Subcutaneous abdominal adipose tissue (tissue), 5 donors: ENCODE measurements at regions not wholly inside any gene's neighbourhood (a gene's known extent, or its start where the extent isn't known, plus 50 kb on each side); places are given as distances from the start of the nearest gene placed in this dataset.

ENCODE experiments used
- H3K27ac ChIP-seq: one replicate; pipeline ENCODE4 v1.7.0; 2013; ENCODE audit warnings: low read depth, mild to moderate bottlenecking, inconsistent platforms, low read length, moderate library complexity
- H3K27me3 ChIP-seq, 5 donors: one replicate each; pipeline ENCODE4 v1.7.0; 2013; ENCODE audit warnings: low read length in 5 of 5, inconsistent platforms in 1 of 5; ENCODE audit not compliant: control insufficient read depth in 5 of 5, insufficient read depth in 4 of 5
- H3K36me3 ChIP-seq, 5 donors: one replicate each; pipeline ENCODE4 v1.7.0; 2013; ENCODE audit warnings: low read length in 5 of 5; ENCODE audit not compliant: control insufficient read depth in 5 of 5, insufficient read depth in 5 of 5
- H3K4me1 ChIP-seq, 5 donors: one replicate each; pipeline ENCODE4 v1.7.0; 2013; ENCODE audit warnings: low read length in 5 of 5, mild to moderate bottlenecking in 3 of 5, moderate library complexity in 1 of 5; ENCODE audit not compliant: control insufficient read depth in 5 of 5, insufficient read depth in 5 of 5
- H3K4me3 ChIP-seq, 5 donors: one replicate each; pipeline ENCODE4 v1.7.0; 2013; ENCODE audit warnings: low read length in 5 of 5, low read depth in 1 of 5
- H3K9ac ChIP-seq, 5 donors: one replicate each; pipeline ENCODE4 v1.7.0; 2013; ENCODE audit warnings: low read length in 5 of 5, mild to moderate bottlenecking in 4 of 5, moderate library complexity in 3 of 5
- H3K9me3 ChIP-seq, 5 donors: one replicate each; pipeline ENCODE4 v1.7.0; 2013; ENCODE audit warnings: low read length in 5 of 5; ENCODE audit not compliant: control insufficient read depth in 5 of 5
- donor health status: healthy.
- donor health status: healthy.
- donor health status: healthy.
- donor health status: healthy.
- donor health status: healthy.

DNA sequence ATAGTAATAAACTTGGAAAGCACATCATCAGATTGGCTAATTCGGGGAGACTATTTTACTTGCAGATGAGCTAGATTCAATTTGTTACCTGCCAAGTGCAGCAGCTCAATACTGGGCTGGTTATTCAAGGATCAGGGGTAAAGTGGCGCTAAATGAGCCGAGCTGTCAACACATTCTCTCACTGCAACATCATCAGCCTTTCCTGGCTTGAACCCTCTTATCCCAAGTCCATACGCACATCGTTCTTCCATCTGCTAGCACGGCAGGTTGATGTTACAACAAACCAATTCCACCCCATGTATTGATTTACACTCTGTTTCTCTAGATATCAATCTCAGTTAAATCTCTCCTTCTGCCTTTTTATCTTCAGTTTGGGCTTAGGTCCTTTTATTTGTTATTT, 2101.5 kb upstream of the AGA start:
- Histone ChIP-seq H3K9me3 (peaks cover 0 to 3% (median 0%) of the 10 kb centered on the region in 5 donors), H3K36me3 (no peaks in the 10 kb centered on the region), H3K27ac (no peak overlapping the region), H3K4me1 (no peaks in the 10 kb centered on the region), H3K27me3 (no peaks in the 10 kb centered on the region), H3K9ac (no peak overlapping the region), H3K4me3 (no peak overlapping the region)

DNA sequence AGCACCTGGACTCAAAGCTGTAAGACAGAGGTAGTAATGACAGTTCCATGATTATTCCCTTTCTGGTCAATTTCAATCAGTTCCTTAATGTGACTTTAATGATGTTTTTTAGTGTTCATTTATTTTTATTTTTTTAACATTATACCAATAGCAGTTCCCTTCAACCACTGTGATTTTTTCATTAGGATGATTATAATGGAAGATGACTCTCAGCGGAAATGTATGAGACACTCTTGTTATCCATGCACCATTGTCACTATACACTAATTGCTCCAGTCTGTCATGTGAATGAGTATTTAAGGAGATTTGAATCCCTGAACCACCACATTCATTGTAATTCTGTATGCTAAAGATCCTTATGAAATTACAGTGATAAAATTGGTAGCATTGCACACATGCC, 2102.3 kb upstream of the AGA start:
- Histone ChIP-seq H3K9ac (no peak overlapping the region), H3K27ac (no peak overlapping the region), H3K4me3 (no peak overlapping the region), H3K27me3 (no peaks in the 10 kb centered on the region), H3K9me3 (peaks cover 0 to 3% (median 0%) of the 10 kb centered on the region in 5 donors), H3K36me3 (no peaks in the 10 kb centered on the region), H3K4me1 (no peaks in the 10 kb centered on the region)

DNA sequence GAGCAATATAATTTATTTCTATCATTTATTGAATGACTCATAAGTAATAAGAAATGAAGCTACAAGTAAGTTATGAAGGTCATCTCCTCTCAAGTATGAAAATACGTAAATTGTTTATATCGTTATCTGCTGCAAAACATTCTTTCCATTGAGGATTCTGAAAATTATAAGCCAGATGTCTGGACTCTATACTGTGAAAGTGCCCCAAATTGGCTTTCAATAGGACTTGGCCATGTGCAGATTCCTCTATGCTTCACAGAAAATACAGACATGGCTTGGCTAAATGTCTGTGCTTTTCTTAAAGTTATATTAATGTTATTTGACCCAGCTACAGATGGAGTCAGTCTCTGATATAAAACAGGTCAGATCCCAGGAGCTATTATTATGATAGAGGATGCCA, 2109.9 kb upstream of the AGA start:
- H3K4me1 ChIP-seq: no peaks in the 10 kb centered on the region
- no peaks in the 10 kb centered on the region for H3K27me3 ChIP-seq
- H3K9ac ChIP-seq: no peak overlapping the region
- H3K4me3 ChIP-seq: no peak overlapping the region
- H3K9me3 ChIP-seq: no peaks in the 10 kb centered on the region
- no peaks in the 10 kb centered on the region for H3K36me3 ChIP-seq
- no peak overlapping the region for H3K27ac ChIP-seq

DNA sequence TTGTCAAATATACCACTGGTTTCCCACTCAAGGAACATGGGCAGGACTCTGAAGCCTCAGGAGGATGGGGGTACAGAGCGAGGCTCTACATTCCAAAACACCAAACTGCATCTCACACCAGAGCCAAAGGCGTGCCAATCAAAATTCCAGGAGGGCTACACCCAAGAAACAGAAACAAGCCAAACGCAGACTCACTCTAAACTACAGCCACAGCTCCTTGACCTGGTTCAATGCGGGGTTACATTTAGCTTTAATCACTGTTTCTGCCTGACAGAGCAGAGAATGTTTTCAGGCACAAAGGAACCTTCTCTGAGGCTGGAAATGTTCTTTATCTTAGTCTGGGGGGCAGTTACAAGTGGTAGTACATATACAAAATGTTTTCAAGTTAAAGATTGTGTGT, 2121.5 kb upstream of the AGA start:
- Histone ChIP-seq H3K9me3 (peaks cover 0 to 11% (median 3%) of the 10 kb centered on the region in 5 donors), H3K9ac (no peak overlapping the region), H3K4me1 (no peaks in the 10 kb centered on the region), H3K4me3 (no peak overlapping the region), H3K27ac (no peak overlapping the region), H3K36me3 (no peaks in the 10 kb centered on the region), H3K27me3 (no peaks in the 10 kb centered on the region)

DNA sequence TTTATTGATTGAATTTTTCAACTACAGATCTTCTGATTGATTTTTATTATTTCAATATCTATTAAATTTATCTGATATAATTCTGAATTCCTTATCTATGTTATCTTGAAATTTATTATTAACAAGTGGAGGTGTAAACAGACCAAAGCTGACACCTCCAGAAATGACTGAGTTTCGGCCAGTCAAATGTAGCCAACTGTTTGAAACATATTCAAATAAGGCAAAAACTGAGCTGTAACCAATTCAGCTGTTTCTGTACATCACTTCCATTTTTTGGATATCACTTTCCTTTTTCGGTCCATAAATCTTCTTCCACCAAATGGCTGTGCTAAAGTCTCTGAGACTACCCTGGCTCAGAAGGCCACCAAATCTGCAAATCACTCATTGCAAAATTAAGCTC, 2127.3 kb upstream of the AGA start:
- H3K9ac ChIP-seq: no peak overlapping the region
- no peaks in the 10 kb centered on the region for H3K4me1 ChIP-seq
- no peak overlapping the region for H3K4me3 ChIP-seq
- no peaks in the 10 kb centered on the region for H3K36me3 ChIP-seq
- peaks cover 0 to 17% (median 8%) of the 10 kb centered on the region in 5 donors for H3K9me3 ChIP-seq
- H3K27ac ChIP-seq: no peak overlapping the region
- H3K27me3 ChIP-seq: peaks cover 0 to 3% (median 0%) of the 10 kb centered on the region in 5 donors

DNA sequence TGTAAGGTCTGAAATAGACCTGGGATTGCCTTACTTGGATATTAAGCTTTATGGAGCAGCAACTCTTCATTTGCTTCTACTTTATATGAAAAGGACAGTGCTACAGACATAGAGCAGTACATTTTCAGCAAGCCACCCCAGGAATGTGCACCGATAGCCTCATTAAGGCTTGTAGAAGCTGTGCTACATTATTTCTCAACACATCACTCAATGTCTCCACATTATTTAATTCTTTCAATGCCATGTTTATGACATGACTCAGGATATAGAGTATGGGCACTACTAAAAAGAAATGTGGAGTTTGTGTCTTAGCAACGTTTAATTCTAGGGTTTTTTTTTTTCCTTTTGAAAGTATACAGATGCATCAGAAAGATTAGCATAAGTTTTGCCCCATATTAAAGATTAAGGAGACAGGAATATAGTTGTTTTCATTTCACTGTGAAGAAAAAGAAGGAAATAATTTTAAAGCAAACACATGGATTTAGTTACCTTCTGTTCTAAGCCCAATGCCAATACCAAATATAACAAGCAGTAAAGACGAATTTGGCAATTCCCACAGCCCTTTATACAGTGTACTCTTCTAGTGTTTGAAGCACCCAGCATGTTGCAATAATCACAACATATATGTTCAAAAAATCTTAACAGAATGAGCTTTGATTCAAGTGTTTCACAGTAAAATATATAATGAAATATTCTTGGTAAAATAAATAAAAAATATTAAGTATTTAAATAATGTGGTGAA, 2140.1 kb upstream of the AGA start:
- Histone ChIP-seq H3K4me1 (no peaks in the 10 kb centered on the region), H3K9me3 (peaks cover 0 to 9% (median 2%) of the 10 kb centered on the region in 5 donors), H3K9ac (no peak overlapping the region), H3K27me3 (no peaks in the 10 kb centered on the region), H3K36me3 (no peaks in the 10 kb centered on the region), H3K27ac (no peak overlapping the region), H3K4me3 (no peak overlapping the region)

DNA sequence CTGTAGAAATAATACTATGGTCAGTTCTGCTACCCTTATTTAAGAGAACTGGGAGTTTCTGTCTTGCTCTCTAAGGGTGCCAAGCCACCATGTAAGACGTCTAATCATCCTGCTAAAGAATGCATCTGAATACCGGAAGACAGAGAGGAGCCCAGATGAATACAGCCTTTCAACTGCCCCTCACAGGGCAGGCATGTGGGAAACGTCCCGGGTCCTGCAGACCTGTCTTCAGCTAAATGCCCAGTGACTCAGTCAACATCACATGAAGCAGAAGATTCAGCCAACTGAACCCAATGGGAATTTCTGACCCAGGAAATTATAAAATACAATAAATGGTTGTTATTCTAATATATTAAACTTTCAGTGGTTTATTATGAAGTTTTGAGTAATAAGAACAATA, 2141.0 kb upstream of the AGA start:
- H3K4me1 ChIP-seq: no peaks in the 10 kb centered on the region
- no peaks in the 10 kb centered on the region for H3K36me3 ChIP-seq
- no peak overlapping the region for H3K4me3 ChIP-seq
- no peaks in the 10 kb centered on the region for H3K27me3 ChIP-seq
- H3K9me3 ChIP-seq: peaks cover 0 to 5% (median 0%) of the 10 kb centered on the region in 5 donors
- no peak overlapping the region for H3K27ac ChIP-seq
- no peak overlapping the region for H3K9ac ChIP-seq

DNA sequence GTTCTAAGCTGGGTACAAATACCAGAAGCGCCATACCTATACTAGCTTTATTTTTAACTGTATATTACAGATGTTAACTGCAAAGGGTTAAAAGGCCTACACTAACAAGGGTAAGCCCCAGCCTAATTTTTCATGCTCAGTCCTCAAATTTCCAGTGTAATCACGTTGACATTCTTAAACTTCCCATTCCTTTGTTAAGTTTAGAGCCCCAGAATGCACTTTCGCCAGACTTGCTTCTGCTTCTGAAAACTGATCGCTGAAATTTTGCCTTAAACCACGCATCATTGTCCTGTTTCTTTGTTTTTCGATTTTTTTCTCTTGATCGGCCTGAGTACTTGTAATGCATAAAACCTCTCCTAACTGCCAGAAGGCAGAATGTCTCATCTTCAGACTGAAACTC, 2141.9 kb upstream of the AGA start:
- H3K36me3 ChIP-seq: no peaks in the 10 kb centered on the region
- H3K9ac ChIP-seq: no peak overlapping the region
- no peak overlapping the region for H3K27ac ChIP-seq
- H3K27me3 ChIP-seq: no peaks in the 10 kb centered on the region
- H3K9me3 ChIP-seq: peaks cover 0 to 3% (median 0%) of the 10 kb centered on the region in 5 donors
- no peaks in the 10 kb centered on the region for H3K4me1 ChIP-seq
- no peak overlapping the region for H3K4me3 ChIP-seq

DNA sequence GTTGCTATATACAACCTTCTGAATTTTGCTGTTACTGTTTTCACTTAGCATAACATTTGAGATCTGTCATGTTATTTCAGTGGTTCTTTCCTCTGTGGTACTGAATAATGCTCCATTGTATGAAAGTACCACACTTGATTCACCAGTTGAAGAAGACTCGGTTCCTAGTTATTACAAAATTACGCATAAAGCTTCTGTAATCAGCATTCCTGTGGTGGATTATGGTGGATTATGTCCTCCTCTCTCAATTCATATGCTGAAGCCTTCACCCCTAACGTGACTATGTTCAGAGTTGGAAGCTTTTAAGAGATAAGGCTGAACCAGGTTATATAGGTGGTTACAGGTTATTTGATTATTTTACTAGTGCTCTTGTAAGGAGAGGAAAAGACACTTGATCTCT, 2143.5 kb upstream of the AGA start:
- no peak overlapping the region for H3K9ac ChIP-seq
- H3K27me3 ChIP-seq: no peaks in the 10 kb centered on the region
- no peaks in the 10 kb centered on the region for H3K36me3 ChIP-seq
- no peaks in the 10 kb centered on the region for H3K9me3 ChIP-seq
- no peak overlapping the region for H3K27ac ChIP-seq
- H3K4me3 ChIP-seq: no peak overlapping the region
- H3K4me1 ChIP-seq: no peaks in the 10 kb centered on the region

DNA sequence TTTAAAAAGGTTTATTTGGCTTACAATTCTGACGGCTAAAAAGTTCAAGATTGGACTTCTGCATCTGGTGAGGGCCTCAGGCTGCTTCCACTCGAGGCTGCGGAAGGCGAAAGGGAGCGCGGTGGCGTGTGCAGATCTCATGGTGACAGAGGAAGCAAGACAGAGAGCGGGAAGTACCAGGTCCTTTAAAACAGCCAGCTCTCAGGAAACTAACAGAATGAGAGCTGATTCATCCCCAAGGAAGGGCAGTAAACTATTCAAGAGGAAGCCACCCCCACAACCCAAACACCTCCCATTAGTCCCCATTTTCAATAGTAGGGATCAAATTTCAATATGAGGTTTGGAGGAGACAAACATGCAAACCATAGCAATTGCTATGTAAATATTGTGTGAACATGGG, 2144.2 kb upstream of the AGA start:
- Histone ChIP-seq H3K9me3 (no peaks in the 10 kb centered on the region), H3K36me3 (no peaks in the 10 kb centered on the region), H3K4me1 (no peaks in the 10 kb centered on the region), H3K27me3 (no peaks in the 10 kb centered on the region), H3K4me3 (no peak overlapping the region), H3K9ac (no peak overlapping the region), H3K27ac (no peak overlapping the region)
